AG10803 (cell line): ENCODE measurements at regions not wholly inside any gene's neighbourhood (a gene's known extent, or its start where the extent isn't known, plus 50 kb on each side); places are given as distances from the start of the nearest gene placed in this dataset.

Experiments used
- DNase-seq: peaks from one replicate; pipeline ENCODE4 v3.0.0; 2010; ENCODE audit warnings: low read depth
- H3K4me3 ChIP-seq: 2 replicates; pipeline ENCODE4 v1.5.1; 2011; ENCODE audit warnings: mild to moderate bottlenecking, low read length, control low read depth
- CTCF ChIP-seq: conservative IDR thresholded peaks from 2 replicates; pipeline ENCODE4 v1.5.1; 2011; ENCODE audit warnings: mild to moderate bottlenecking, low read length, control low read depth, inconsistent platforms

- no peak for TF ChIP-seq CTCF
- H3K4me3 ChIP-seq, result no peak overlapping the region
- DNase-seq, result no peak
Measured at GRCh38 chr2:139819273-139819796, 1039.1 kb upstream of the NXPH2 start.

GRCh38 chr2:139814458-139814857 lies 1034.3 kb upstream of the NXPH2 start:
- TF ChIP-seq CTCF, result no peak
- DNase-seq, result no peak
- H3K4me3 ChIP-seq, result no peak overlapping the region

GRCh38 chr2:139813340-139813739 lies 1033.2 kb upstream of the NXPH2 start:
- no peak overlapping the region for H3K4me3 ChIP-seq
- no peak for DNase-seq
- no peak for TF ChIP-seq CTCF

GRCh38 chr2:139805441-139805840 lies 1025.3 kb upstream of the NXPH2 start:
- no peak for DNase-seq
- TF ChIP-seq CTCF, result no peak
- no peak overlapping the region for H3K4me3 ChIP-seq

GRCh38 chr2:139798391-139798790 lies 1018.2 kb upstream of the NXPH2 start:
- TF ChIP-seq CTCF, result no peak
- DNase-seq, result no peak
- H3K4me3 ChIP-seq, result no peak overlapping the region

- no peak overlapping the region for H3K4me3 ChIP-seq
- TF ChIP-seq CTCF, result peak; percentile 27; the same call in 1 of the 2 replicates
- DNase-seq, result peak; percentile 3
Measured at GRCh38 chr2:139790807-139791752, 1010.9 kb upstream of the NXPH2 start.

- no peak for TF ChIP-seq CTCF
- H3K4me3 ChIP-seq, result no peak overlapping the region
- no peak for DNase-seq
Measured at GRCh38 chr2:139790136-139790535, 1009.9 kb upstream of the NXPH2 start.
